ENCODE measurements at regions not wholly inside any gene's neighbourhood (a gene's known extent, or its start where the extent isn't known, plus 50 kb on each side); places are given as distances from the start of the nearest gene placed in this dataset.

DNA sequence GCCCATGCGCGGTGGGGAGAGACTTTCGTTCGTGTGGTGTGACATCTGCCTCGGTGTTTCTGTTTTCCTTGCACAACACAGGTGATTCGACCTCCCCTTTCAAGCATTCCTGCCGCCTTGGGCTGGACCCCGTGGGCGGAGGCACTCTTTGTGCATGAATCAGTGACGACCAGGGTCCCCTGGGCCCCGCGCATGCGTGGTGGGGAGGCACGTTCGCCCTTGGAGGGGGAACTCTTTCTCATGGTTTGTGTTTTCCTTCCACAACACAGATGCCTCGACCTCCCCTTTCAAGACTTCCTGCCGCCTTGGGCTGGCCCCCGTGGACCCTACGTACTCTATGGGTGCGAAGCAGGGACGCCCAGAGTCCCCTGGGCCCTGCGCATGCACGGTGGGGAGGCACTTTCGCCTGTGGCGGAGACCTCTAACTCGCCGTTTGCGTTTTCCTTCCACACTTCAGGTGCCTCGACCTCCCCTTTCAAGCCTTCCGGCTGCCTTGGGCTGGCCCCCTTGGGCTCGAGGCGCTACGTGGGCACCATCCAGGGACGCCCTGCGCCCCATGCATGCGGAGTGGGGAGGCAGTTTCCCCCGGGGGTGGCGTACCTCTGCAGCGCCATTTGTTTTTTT is 340.9 kb downstream of the ALG10 start:
- TF ChIP-seq ZFX (IDR thresholded peaks at IDR 0.05) (no peak), CTCF (conservative IDR thresholded peaks at IDR 0.05) (no peak)
- peak overlapping the region; percentile 16; the same call in 1 of the 2 replicates for H3K27ac ChIP-seq

DNA sequence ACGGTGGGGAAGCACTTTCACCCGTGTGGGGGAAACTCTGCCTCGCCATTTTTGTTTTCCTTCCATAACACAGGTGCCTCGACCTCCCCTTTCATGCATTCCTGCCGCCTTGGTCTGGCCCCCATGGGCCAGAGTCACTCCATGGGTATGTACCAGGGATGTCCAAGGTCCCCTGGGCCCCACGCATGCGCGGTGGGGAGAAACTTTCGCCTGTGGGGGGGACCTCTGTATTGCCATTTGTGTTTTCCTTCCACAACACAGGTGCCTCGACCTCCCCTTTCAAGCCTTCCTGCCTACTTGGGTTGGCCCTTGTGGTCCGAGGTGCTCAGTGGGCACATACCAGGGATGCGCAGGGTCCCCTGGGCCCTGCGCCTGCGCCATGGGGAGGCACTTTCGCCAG is 345.8 kb downstream of the ALG10 start:
- H3K27ac ChIP-seq: no peak overlapping the region
- TF ChIP-seq CTCF (conservative IDR thresholded peaks at IDR 0.05): no peak
- TF ChIP-seq ZFX (IDR thresholded peaks at IDR 0.05): no peak

GRCh38 chr12:34371050-34371449 is 348.8 kb downstream of the ALG10 start:
- TF ChIP-seq CTCF (conservative IDR thresholded peaks at IDR 0.05) (no peak), ZFX (IDR thresholded peaks at IDR 0.05) (no peak)
- H3K27ac ChIP-seq: no peak overlapping the region

DNA sequence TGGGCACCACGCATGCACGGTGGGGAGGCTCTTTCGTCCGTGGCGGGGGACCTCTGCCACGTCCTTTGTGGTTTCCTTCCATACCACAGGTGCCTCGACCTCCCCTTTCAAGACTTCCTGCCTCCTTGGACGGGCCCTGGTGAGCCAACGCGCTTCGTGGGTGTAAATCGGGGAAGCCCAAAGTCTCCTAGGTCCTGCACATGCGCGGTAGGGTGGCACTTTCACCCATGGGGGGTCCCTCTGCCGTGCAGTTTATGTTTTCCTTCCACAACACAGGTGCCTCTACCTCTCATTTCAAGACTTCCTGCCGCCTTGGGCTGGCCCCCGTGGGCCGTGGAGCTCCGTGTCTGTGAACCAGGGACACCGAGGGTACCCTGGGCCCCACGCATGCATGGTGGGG is 349.7 kb downstream of the ALG10 start:
- H3K27ac ChIP-seq: no peak overlapping the region
- TF ChIP-seq CTCF (conservative IDR thresholded peaks at IDR 0.05) (no peak), ZFX (IDR thresholded peaks at IDR 0.05) (no peak)

DNA sequence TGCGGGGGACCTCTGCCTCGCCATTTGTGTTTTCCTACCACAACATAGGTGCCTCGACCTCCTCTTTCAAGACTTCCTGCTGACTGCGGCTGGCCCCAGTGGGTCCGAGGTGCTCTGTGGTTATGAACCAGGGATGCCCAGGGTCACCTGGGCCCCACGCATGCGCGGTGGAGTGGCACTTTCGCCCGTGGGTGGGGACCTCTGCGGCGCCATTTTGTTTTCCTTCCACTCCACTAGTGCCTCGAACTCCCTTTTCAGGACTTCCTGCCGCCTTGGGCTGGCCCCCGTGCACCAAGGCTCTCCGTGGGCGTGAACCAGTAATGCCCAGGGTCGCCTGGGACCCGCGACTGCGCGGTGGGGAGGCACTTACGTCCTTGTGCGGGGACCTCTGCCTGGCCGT is 351.6 kb downstream of the ALG10 start:
- no peak overlapping the region for H3K27ac ChIP-seq
- no peak for TF ChIP-seq CTCF (conservative IDR thresholded peaks at IDR 0.05)
- no peak for TF ChIP-seq ZFX (IDR thresholded peaks at IDR 0.05)

GRCh38 chr12:34376133-34376799 is 354.0 kb downstream of the ALG10 start:
- no peak overlapping the region for H3K27ac ChIP-seq
- no peak for TF ChIP-seq CTCF (conservative IDR thresholded peaks at IDR 0.05)

DNA sequence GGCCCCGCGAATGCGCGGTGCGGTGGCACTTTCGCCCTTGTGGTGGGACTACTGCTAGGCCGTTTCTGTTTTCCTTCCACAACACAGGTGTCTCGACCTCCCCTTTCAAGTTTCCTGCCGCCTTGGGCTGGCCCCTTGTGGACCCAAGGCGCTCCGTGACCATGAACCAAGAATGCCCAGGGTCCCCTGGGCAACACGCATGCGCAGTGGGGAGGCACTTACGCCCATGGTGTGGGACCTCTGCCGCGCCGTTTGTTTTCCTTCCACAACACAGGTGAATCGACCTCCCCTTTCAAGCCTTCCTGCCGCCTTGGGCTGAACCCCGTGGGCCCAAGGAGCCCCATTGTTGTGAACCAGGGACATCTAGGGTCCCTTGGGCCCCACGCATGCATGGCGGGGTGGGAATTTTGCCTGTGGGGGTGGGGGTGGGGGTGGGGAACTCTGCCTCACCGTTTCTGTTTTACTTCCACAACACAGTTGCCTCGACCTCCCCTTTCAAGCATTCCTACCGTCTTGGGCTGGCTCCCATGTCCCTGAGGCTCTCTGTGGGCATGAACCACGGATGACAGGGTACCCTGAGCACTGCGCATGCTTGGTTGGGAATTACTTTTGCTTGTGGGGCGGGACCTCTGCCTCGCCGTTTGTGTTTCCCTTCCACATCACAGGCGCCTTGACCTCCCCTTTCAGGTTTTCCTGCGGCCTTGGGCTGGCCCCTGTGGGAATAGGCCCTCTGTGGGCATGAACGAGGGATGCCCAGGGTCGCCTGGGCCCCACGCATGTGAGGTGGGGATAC is 355.1 kb downstream of the ALG10 start:
- no peak overlapping the region for H3K27ac ChIP-seq
- TF ChIP-seq ZFX (IDR thresholded peaks at IDR 0.05) (no peak), CTCF (conservative IDR thresholded peaks at IDR 0.05) (no peak)
